ENCODE measurements at regions not wholly inside any gene's neighbourhood (a gene's known extent, or its start where the extent isn't known, plus 50 kb on each side); places are given as distances from the start of the nearest gene placed in this dataset.

GRCh38 chr11:15677181-15677580, 562.5 kb downstream of the INSC start:
- TF ChIP-seq EZH2 (IDR thresholded peaks at IDR 0.05; ENCODE audit: borderline replicate concordance, low read depth, low read length, severe bottlenecking): no peak
- no peak for TF ChIP-seq CTCF (IDR thresholded peaks at IDR 0.05; ENCODE audit: borderline replicate concordance, extremely low read depth, low read length, poor library complexity, severe bottlenecking)
